AG09319 (cell line): ENCODE measurements at regions not wholly inside any gene's neighbourhood (a gene's known extent, or its start where the extent isn't known, plus 50 kb on each side); places are given as distances from the start of the nearest gene placed in this dataset.

Source experiments
- DNase-seq: peaks from one replicate; pipeline ENCODE4 v3.0.0-alpha.2; 2010; ENCODE audit warnings: low read depth; ENCODE audit errors: extremely low read depth
- CTCF ChIP-seq: IDR thresholded peaks from 2 replicates; pipeline ENCODE4 v1.5.1; 2011; ENCODE audit warnings: low read depth, mild to moderate bottlenecking, inconsistent platforms, low read length, moderate library complexity

GRCh38 chr5:120882038-120882775, 418.1 kb downstream of the PRR16 start:
- no peak for DNase-seq
- TF ChIP-seq CTCF, result no peak

- no peak for TF ChIP-seq CTCF
- no peak for DNase-seq
These were observed 422.3 kb downstream of the PRR16 start for GRCh38 chr5:120886351-120886860.

GRCh38 chr5:120895660-120896059, 431.6 kb downstream of the PRR16 start:
- no peak for TF ChIP-seq CTCF
- DNase-seq, result no peak

- DNase-seq, result no peak
- TF ChIP-seq CTCF, result no peak
These were observed 437.1 kb downstream of the PRR16 start for GRCh38 chr5:120901199-120901598.

- DNase-seq, result no peak
- TF ChIP-seq CTCF, result no peak
These were observed 443.9 kb downstream of the PRR16 start for GRCh38 chr5:120907953-120908352.

GRCh38 chr5:120910629-120911028, 446.5 kb downstream of the PRR16 start:
- DNase-seq, result no peak
- no peak for TF ChIP-seq CTCF

GRCh38 chr5:120913396-120913795, 449.3 kb downstream of the PRR16 start:
- no peak for TF ChIP-seq CTCF
- DNase-seq, result no peak
